Neuronal stem cell (in vitro differentiated cells): ENCODE measurements at regions not wholly inside any gene's neighbourhood (a gene's known extent, or its start where the extent isn't known, plus 50 kb on each side); places are given as distances from the start of the nearest gene placed in this dataset.

Experiments used
- DNase-seq: peaks from one replicate; pipeline ENCODE4 v3.0.0-alpha.2; 2013; ENCODE audit warnings: low spot score
- H2AFZ ChIP-seq: one replicate; pipeline ENCODE4 v1.6.1; 2013; ENCODE audit warnings: mild to moderate bottlenecking, low read length, inconsistent platforms
- H2AK5ac ChIP-seq: 2 replicates; pipeline ENCODE4 v1.6.1; 2013; ENCODE audit warnings: low read depth, mild to moderate bottlenecking, inconsistent platforms, low read length, moderate library complexity, mixed read lengths
- H2BK120ac ChIP-seq: 2 replicates; pipeline ENCODE4 v1.6.1; 2013; ENCODE audit warnings: low read depth, mild to moderate bottlenecking, inconsistent platforms, low read length, moderate library complexity, mixed read lengths
- H2BK12ac ChIP-seq: one replicate; pipeline ENCODE4 v1.6.1; 2013; ENCODE audit warnings: low read length, inconsistent platforms
- H2BK15ac ChIP-seq: 2 replicates; pipeline ENCODE4 v1.6.1; 2013; ENCODE audit warnings: mild to moderate bottlenecking, low read length, inconsistent platforms, mixed read lengths
- H2BK5ac ChIP-seq: one replicate; pipeline ENCODE4 v1.6.1; 2013; ENCODE audit warnings: inconsistent platforms, mild to moderate bottlenecking, low read length, moderate library complexity
- H3K14ac ChIP-seq: one replicate; pipeline ENCODE4 v1.6.1; 2013; ENCODE audit warnings: low read length, inconsistent platforms
- H3K18ac ChIP-seq: 2 replicates; pipeline ENCODE4 v1.6.1; 2013; ENCODE audit warnings: low read length, inconsistent platforms
- H3K23ac ChIP-seq: 2 replicates; pipeline ENCODE4 v1.6.1; 2013; ENCODE audit warnings: low read depth, mild to moderate bottlenecking, mixed read lengths, low read length, inconsistent platforms; ENCODE audit not compliant: poor library complexity
- H3K27ac ChIP-seq: replicated peaks from 3 replicates; pipeline ENCODE4 v1.5.1; 2013; ENCODE audit warnings: low read length, inconsistent platforms
- H3K27me3 ChIP-seq, 3 experiments: 2 replicates each; pipeline ENCODE4 v1.6.1; 2013; ENCODE audit warnings: low read length in 3 of 3, mild to moderate bottlenecking in 2 of 3, inconsistent platforms in 1 of 3, low read depth in 1 of 3, mixed read lengths in 1 of 3, moderate library complexity in 1 of 3; ENCODE audit not compliant: control insufficient read depth in 3 of 3, insufficient read depth in 3 of 3
- H3K36me3 ChIP-seq, 2 donors: replicated peaks in 1 of 2; 2 replicates each; pipeline ENCODE4 v1.6.1; 2013; ENCODE audit warnings: low read length in 2 of 2; ENCODE audit not compliant: control insufficient read depth in 2 of 2, insufficient read depth in 2 of 2
- H3K4ac ChIP-seq: 2 replicates; pipeline ENCODE4 v1.6.1; 2013; ENCODE audit warnings: inconsistent platforms, mild to moderate bottlenecking, low read length, moderate library complexity
- H3K4me1 ChIP-seq, 2 donors: 1 replicate in 1 of 2; 2 replicates in 1 of 2; pipeline ENCODE4 v1.6.1; 2013; ENCODE audit warnings: low read length in 2 of 2, low read depth in 1 of 2; ENCODE audit not compliant: control insufficient read depth in 2 of 2, insufficient read depth in 1 of 2
- H3K4me2 ChIP-seq: one replicate; pipeline ENCODE4 v1.6.1; 2013; ENCODE audit warnings: mild to moderate bottlenecking, low read length, inconsistent platforms; ENCODE audit not compliant: insufficient read depth, poor library complexity, severe bottlenecking
- H3K4me3 ChIP-seq, 2 donors: 2 replicates each; pipeline ENCODE4 v1.5.1; 2013; ENCODE audit warnings: low read length in 2 of 2, mild to moderate bottlenecking in 2 of 2, inconsistent platforms in 1 of 2, moderate library complexity in 1 of 2
- H3K79me1 ChIP-seq: one replicate; pipeline ENCODE4 v1.6.1; 2013; ENCODE audit warnings: low read depth, mild to moderate bottlenecking, inconsistent platforms, low read length, moderate library complexity
- H3K9ac ChIP-seq: one replicate; pipeline ENCODE4 v1.6.1; 2013; ENCODE audit warnings: mild to moderate bottlenecking, low read depth, low read length, inconsistent platforms; ENCODE audit not compliant: poor library complexity
- H3K9me3 ChIP-seq, 2 donors: replicated peaks in 1 of 2; 2 replicates each; pipeline versions ENCODE3 to v1.6.1; 2013; ENCODE audit warnings: low read length in 2 of 2, mild to moderate bottlenecking in 2 of 2, inconsistent platforms in 1 of 2, low read depth in 1 of 2, mixed read lengths in 1 of 2, moderate library complexity in 1 of 2; ENCODE audit not compliant: control insufficient read depth in 2 of 2, insufficient read depth in 1 of 2
- H4K8ac ChIP-seq: one replicate; pipeline ENCODE4 v1.6.1; 2013; ENCODE audit warnings: low read depth, mild to moderate bottlenecking, inconsistent platforms, low read length, moderate library complexity
- H4K91ac ChIP-seq: one replicate; pipeline ENCODE4 v1.6.1; 2013; ENCODE audit warnings: low read length, low read depth, mild to moderate bottlenecking, inconsistent platforms; ENCODE audit not compliant: poor library complexity
- WGBS, 2 donors: extraction: QIAGEN DNeasy Blood & Tissue Kit; methylation state at CpG; one replicate each; pipeline ENCODE4 v1.1.7; 2013; ENCODE audit warnings: missing lambda C conversion rate in 2 of 2, mixed read lengths in 1 of 2; ENCODE audit not compliant: insufficient read length in 2 of 2, insufficient replicate concordance in 1 of 2; ENCODE audit errors: extremely low coverage in 2 of 2; 5-methylcytosine and 5-hydroxymethylcytosine counted together

DNA sequence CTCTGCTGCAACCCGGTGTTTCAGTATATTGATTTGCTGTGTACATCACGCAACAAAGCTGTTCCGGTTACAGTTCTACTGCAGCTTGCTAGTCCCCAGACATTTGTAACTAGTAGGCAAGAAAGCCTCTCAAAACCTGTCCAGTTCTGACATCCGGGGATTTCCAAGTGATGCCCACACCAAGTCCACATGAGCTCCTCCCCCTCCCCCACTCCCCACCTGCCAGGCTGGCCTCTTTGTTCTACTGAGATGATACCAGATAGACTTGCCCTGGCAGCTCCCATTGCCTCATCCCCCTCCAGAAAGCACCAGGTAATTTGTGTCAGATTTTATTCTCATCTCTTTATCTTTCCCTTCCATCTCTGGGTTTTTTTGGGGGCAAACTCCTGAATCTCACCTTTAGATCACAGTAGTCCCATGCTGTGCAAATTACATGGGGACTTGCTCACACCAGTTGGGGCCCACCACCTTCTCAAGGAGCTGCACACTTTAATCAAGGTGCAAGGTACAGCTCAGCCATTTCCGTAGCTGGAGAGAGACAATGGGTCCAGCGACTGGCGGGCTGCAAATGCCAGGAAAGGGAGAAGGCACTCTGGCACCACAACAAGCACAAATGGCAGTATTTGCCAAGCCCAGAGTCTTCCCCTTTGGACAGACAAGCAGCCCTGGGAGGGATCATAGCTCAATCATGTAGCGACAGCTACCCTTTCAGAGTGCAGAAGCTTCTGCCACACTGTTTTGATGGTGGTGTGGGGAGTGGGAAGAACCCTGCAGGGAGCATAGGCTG, 183.1 kb downstream of the CYLD start:
- no peak for DNase-seq
- H3K4ac ChIP-seq: no peak overlapping the region
- H3K9me3 ChIP-seq: no peaks in the 10 kb centered on the region
- H2BK12ac ChIP-seq: no peak overlapping the region
- no peak overlapping the region for H3K4me2 ChIP-seq
- no CpG with 5 or more reads among the region's 8 CpGs for WGBS, 2 donors
- H3K18ac ChIP-seq: peak overlapping the region; percentile 50
- H3K23ac ChIP-seq: no peak overlapping the region
- no peak overlapping the region for H2BK5ac ChIP-seq
- no peaks in the 10 kb centered on the region for H3K79me1 ChIP-seq
- H2AFZ ChIP-seq: no peak overlapping the region
- H4K91ac ChIP-seq: no peak overlapping the region
- H3K4me1 ChIP-seq: no peaks in the 10 kb centered on the region
- no peak overlapping the region for H2BK15ac ChIP-seq
- H3K27me3 ChIP-seq: no peaks in the 10 kb centered on the region
- no peaks in the 10 kb centered on the region for H3K36me3 ChIP-seq
- no peak overlapping the region for H3K9ac ChIP-seq
- H3K14ac ChIP-seq: no peak overlapping the region
- H4K8ac ChIP-seq: no peak overlapping the region
- no peak overlapping the region for H3K27ac ChIP-seq
- no peak overlapping the region for H3K4me3 ChIP-seq
- H2BK120ac ChIP-seq: no peak overlapping the region
- no peak overlapping the region for H2AK5ac ChIP-seq

DNA sequence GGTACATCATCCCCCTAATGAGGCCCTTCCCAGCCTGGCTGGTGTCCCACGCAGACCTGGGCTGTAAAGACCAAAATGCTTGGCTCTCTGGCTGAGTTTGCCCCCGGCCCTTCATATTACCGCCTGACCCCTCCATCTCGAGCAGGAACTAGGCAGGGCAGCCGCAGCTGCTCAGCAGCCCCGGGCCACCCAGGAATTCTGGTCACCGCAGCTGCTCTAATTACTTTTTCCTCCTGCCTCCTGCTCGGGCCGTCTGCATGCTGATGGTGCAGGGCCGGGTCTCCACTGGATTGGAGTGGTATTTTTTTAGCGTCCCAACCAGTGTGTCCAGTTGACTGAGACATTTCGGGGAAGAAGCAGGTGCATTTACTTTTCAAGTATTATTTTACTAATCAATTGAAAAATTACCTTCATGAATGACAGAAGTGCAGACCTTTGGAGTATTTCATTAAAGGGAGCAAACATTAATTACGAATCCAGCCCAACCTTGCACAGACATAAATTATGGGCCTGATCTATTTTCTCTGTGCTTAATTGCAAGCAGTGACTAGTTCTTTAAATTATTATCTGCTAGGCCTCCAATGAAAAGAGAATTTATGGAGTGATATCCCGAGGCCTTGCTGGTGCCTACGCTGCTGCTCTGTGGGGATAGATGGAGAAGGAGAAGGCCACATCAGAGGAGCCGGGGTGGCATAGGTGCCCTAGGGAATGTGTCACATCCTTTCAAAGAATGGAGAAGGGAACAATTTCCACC, 176.2 kb downstream of the CYLD start:
- H3K9me3 ChIP-seq: no peaks in the 10 kb centered on the region
- no peak overlapping the region for H3K27ac ChIP-seq
- no peak overlapping the region for H2BK120ac ChIP-seq
- no peak overlapping the region for H3K18ac ChIP-seq
- H3K23ac ChIP-seq: no peak overlapping the region
- H2BK12ac ChIP-seq: no peak overlapping the region
- H3K14ac ChIP-seq: no peak overlapping the region
- no peak overlapping the region for H2BK5ac ChIP-seq
- no CpG with 5 or more reads among the region's 16 CpGs for WGBS, 2 donors
- H2BK15ac ChIP-seq: no peak overlapping the region
- H4K8ac ChIP-seq: no peak overlapping the region
- H3K9ac ChIP-seq: no peak overlapping the region
- H2AK5ac ChIP-seq: no peak overlapping the region
- H4K91ac ChIP-seq: no peak overlapping the region
- no peak for DNase-seq
- H3K79me1 ChIP-seq: no peaks in the 10 kb centered on the region
- no peak overlapping the region for H3K4ac ChIP-seq
- no peak overlapping the region for H3K4me2 ChIP-seq
- no peak overlapping the region for H3K4me3 ChIP-seq
- peaks cover 0 to 3% (median 0%) of the 10 kb centered on the region in 3 experiments for H3K27me3 ChIP-seq
- no peaks in the 10 kb centered on the region for H3K36me3 ChIP-seq
- H2AFZ ChIP-seq: no peak overlapping the region
- peaks cover 0 to 6% of the 10 kb centered on the region in 2 donors for H3K4me1 ChIP-seq

DNA sequence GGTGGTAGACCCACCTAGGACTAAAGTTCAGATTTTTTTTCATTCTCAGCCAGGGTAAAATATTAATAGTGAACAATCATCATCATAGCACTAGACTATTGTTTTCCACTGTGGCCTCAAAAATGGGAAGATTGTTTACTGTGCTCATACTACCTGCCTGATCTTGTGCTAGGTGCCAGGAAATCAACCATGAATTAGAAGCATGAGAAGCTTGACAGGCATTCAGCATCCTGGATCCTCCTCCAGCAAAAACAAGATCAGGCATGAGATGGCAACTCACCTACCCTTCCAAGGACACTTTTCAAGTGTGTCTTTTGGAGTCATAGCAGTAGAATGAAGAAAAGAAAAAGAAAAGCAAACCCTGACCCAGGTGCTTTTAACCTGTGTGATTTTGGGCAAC, 174.2 kb downstream of the CYLD start:
- no peak overlapping the region for H3K9ac ChIP-seq
- no peaks in the 10 kb centered on the region for H3K9me3 ChIP-seq
- no peak overlapping the region for H2AFZ ChIP-seq
- peaks cover 0 to 19% (median 0%) of the 10 kb centered on the region in 3 experiments for H3K27me3 ChIP-seq
- no peak overlapping the region for H3K4me2 ChIP-seq
- H2AK5ac ChIP-seq: no peak overlapping the region
- H2BK5ac ChIP-seq: no peak overlapping the region
- no peak overlapping the region for H3K23ac ChIP-seq
- no peak overlapping the region for H2BK15ac ChIP-seq
- no peak overlapping the region for H4K91ac ChIP-seq
- H3K4ac ChIP-seq: no peak overlapping the region
- H3K18ac ChIP-seq: no peak overlapping the region
- no peak overlapping the region for H3K27ac ChIP-seq
- no peak overlapping the region for H3K14ac ChIP-seq
- H3K36me3 ChIP-seq: no peaks in the 10 kb centered on the region
- no peak overlapping the region for H4K8ac ChIP-seq
- H3K4me1 ChIP-seq: peaks cover 0 to 6% of the 10 kb centered on the region in 2 donors
- no peak overlapping the region for H2BK12ac ChIP-seq
- DNase-seq: no peak
- H3K79me1 ChIP-seq: no peaks in the 10 kb centered on the region
- no peak overlapping the region for H3K4me3 ChIP-seq
- H2BK120ac ChIP-seq: no peak overlapping the region

DNA sequence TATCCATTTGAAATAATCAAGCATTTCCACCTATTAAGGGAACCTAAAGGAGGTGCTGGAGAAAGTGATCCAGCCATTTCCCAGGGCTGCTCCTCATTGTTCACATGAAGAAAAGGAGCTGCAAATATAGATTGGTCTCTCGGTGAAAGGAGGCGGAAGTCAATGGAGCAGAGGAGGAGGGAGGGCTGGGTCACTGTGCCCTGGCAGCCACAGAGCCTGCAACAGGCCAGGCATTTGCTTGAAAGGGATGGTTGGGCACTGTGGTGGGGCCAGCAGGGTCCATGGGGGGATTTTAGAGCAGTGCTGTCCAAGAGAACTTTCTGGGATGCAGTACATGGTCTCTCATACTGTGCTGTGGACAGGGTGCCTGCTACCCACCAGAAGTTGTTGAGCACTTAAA, 173.2 kb downstream of the CYLD start:
- peaks cover 0 to 6% of the 10 kb centered on the region in 2 donors for H3K4me1 ChIP-seq
- H3K4me3 ChIP-seq: no peak overlapping the region
- no peak overlapping the region for H2BK120ac ChIP-seq
- no peak overlapping the region for H3K27ac ChIP-seq
- H3K9me3 ChIP-seq: no peaks in the 10 kb centered on the region
- H3K4me2 ChIP-seq: no peak overlapping the region
- no peak overlapping the region for H2AK5ac ChIP-seq
- no peak overlapping the region for H4K91ac ChIP-seq
- H3K18ac ChIP-seq: no peak overlapping the region
- H3K9ac ChIP-seq: no peak overlapping the region
- H3K27me3 ChIP-seq: peaks cover 0 to 28% (median 0%) of the 10 kb centered on the region in 3 experiments
- no peak overlapping the region for H3K14ac ChIP-seq
- H3K79me1 ChIP-seq: no peaks in the 10 kb centered on the region
- H2BK5ac ChIP-seq: no peak overlapping the region
- no peak overlapping the region for H3K4ac ChIP-seq
- H2BK12ac ChIP-seq: no peak overlapping the region
- no CpG with 5 or more reads among the region's 2 CpGs for WGBS, 2 donors
- H4K8ac ChIP-seq: no peak overlapping the region
- no peak overlapping the region for H2BK15ac ChIP-seq
- H3K23ac ChIP-seq: no peak overlapping the region
- H3K36me3 ChIP-seq: no peaks in the 10 kb centered on the region
- no peak for DNase-seq
- no peak overlapping the region for H2AFZ ChIP-seq
